Activated CD8-positive, alpha-beta memory T cell treated with anti-CD3 and anti-CD28 coated beads for 1 hour (primary cell): ENCODE measurements at regions not wholly inside any gene's neighbourhood (a gene's known extent, or its start where the extent isn't known, plus 50 kb on each side); places are given as distances from the start of the nearest gene placed in this dataset.
"Not testable (repeated sequence)": the region's sequence is repeated elsewhere in the genome, so short reads cannot be mapped to it uniquely, and the experiment has no call there.

ENCODE experiments used
- DNase-seq, 2 donors: peaks; one replicate each; pipeline ENCODE4 v3.0.0-alpha.2; 2020; ENCODE audit warnings: low read depth in 1 of 2; ENCODE audit errors: extremely low read depth in 1 of 2

DNA sequence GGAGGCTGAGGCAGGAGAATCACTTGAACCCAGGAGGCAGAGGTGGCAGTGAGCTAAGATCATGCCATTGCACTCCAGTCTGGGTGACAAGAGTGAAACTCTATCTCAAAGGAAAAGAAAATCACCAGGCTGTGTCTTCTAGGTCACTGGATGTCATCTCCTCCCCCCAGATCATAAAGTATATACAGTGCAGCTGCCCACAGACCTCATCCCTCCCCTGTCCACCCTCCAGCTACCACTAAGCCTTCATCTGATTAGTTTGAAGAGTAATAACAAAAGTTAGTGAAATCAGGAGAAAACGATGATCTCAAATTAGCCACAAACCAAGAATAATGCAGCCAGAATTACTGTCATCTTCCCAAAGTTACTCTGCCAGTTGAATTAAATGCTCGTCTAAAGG lies 117.2 kb downstream of the ZNF22 start:
- DNase-seq, result not testable (repeated sequence)

DNA sequence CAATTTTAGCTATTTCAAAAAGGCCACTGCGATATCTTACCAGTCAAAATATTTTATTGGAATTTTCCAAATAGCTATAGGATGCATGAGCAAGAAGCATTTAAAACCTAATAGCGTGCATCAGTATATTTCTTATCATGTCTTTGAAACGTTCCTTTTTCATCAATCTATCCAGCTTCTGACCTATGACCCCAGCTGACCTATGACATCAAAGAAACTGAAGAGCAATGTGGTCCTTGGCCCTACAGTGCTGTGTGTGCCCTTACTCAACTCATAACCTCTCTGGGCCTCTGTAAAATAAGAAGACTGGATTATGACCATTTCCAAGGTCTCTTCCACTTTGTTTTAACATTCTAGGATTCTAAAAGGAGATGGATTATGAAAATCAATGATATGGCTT lies 118.2 kb downstream of the ZNF22 start:
- no peak for DNase-seq

DNA sequence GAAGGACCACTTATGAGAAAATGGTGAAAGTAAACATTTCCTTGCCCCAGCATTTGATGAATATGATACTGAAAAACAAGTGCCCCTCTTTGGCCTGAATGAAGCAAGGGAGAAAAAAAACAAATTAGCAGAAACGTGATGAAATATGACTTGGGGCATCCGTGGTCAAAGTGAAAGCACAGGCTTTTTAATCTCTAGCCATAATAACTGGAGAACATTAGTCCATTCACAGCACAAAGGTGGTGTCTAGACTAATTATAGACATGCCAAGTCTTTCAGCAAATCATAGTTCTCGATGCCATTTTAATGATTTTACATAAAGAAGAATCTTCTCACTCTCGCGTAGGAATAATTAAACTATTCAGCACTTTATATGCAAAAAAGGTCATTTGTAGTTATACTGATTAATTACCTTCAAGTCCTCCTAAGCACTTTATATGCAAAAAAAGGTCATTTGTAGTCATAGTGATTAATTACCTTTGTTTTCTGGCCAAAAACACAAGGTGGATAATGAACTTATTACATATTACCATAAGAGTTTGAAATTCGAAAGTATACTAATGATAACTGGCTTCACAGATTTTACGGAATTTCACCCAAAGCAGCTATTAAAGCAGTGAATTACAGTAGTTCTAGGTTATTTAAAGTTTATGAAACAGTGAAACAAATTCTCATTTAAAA lies 121.6 kb downstream of the ZNF22 start:
- not testable (repeated sequence) for DNase-seq

DNA sequence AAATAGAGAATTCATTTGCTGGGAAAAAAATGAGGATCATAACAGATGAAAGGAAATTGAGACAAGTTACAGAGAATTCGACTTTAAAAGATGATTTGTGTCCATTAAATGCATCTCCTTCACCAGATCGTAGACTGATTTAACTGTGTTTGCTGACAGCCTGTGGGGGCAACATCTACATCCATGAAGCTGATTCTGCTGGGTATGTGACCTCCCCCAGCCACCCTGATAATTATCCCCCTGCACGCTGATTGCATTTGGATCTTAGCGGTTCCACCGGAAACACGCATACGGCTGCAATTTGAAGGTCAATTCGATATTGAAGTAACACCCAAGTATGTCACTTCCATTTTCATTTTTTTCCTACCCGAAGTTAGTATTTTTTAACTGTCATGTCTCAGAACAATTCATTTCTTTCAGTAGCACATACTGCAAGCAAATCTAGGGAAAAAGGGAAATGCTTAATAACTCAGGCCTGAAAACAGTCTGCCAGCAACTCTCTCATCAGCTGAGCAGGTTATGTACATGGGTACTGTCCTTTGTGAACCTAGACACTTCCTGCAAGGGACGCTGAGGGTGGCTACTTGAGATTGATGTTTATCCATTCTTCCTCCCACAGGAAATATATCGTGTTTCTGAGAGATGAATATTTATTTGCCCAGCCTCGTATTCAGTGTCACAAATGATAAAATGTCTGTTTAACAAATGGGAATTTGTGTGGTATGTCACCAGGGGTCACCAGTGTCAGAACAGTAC lies 134.9 kb downstream of the ZNF22 start:
- DNase-seq, result no peak

DNA sequence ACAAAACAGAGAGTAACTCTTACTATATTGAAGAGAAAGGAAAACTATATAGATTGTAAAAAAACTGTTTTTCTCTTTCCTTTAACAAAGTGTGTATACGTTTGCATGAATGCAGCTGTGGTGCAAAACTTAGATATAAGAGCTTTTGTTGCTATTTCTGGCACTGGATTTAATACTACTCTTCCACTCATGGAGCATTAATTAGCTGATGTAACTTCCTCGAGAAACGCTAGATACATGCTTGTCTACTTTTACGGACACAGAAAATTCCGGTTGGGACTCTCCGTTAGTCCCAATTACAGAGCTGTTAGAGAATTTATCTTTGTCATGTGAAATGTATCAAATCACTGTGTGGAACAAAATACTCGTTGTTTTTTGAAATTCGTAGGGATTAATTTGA lies 135.5 kb downstream of the ZNF22 start:
- no peak for DNase-seq

DNA sequence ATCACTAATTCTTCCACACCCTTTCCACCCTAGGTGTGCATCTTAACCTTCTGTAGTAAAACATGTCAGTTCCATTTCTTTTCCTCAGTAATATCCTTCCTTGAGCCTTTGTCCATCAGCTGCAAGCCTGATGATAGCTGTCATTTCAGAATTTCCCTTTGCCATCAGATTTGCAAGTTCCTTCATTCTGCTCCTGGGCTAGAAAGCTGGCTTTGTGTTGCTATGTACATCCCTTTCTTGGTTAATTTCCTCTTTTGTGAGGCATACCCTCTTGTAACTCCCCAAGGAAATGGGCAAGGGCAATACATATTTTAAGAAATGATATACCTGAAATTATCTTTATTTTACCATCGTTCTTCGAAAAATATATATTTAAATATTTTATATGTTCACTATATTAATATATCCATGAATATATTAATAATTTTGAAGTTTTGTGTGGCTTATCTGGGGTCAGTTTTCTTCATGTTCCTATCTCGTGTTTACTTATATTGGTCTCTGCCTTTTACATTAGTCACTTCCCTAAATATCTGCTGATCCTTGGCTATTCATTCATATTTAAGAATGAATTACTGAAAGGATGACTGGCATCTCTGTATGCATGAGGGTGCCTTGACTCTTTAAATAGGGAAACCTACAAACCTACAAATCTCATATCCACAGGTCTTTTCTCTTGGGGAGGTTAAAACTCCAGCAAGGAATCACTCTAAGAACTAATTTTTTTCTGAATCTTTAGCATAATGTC lies 143.8 kb downstream of the ZNF22 start:
- no peak for DNase-seq

DNA sequence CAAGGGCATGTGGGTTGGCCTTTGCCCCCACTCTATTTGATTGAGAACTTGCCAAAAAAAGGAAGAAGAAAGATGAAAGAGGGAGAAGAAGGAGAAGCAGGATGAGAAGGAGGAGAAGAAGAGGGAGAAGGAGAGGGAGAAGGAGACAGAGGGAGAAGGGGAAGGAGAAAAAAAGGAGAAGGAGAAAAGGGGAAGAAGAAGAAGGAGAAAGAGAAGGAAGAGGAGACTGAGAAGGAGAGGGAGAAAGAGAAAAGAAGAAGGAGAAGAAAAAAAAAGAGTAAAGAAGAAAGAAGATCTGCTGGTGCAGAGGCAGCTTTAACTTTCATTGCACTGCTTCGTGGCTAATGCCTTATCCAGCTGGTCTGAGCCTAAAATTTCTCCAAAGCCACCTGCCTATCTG lies 144.4 kb downstream of the ZNF22 start:
- DNase-seq, result not testable (repeated sequence)

DNA sequence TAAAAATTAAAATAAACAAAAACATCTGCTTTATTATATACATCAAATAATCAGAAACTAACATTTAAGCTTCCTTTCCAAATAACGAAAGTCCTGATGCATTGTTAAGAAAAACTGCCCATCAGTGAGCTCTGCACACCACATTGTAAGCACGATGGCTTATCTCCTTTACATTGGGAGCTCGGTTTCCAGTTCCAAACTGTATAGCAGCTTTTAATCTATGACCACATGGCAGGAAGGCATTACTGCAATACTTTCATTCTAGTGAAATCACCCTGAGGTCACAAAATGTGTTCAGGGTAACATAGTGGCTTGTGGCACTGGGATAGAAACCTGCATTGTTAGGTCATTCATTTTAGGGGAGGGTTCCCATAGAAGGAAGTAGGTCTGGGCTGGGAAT lies 146.3 kb downstream of the ZNF22 start:
- DNase-seq, result no peak

DNA sequence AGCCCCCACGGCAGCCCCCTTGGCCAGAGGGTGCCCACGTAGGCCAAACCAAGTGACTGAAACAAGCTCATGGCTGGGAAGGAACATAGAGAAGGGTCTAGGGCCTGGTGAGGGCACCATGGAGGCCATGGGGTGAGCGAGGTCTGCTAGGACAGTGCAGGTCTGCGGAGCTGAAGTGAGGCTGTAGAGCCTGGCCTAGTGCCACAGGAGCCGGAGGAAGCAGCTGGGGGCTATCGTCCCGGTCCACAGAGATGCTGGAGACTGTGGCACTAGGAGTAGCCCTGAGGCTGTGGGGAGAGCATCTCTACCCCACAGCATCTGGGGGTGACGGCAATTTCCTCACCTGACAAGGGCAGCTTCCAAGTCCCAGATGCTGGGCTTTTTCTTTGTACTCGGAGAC lies 150.3 kb downstream of the ZNF22 start:
- no peak for DNase-seq

DNA sequence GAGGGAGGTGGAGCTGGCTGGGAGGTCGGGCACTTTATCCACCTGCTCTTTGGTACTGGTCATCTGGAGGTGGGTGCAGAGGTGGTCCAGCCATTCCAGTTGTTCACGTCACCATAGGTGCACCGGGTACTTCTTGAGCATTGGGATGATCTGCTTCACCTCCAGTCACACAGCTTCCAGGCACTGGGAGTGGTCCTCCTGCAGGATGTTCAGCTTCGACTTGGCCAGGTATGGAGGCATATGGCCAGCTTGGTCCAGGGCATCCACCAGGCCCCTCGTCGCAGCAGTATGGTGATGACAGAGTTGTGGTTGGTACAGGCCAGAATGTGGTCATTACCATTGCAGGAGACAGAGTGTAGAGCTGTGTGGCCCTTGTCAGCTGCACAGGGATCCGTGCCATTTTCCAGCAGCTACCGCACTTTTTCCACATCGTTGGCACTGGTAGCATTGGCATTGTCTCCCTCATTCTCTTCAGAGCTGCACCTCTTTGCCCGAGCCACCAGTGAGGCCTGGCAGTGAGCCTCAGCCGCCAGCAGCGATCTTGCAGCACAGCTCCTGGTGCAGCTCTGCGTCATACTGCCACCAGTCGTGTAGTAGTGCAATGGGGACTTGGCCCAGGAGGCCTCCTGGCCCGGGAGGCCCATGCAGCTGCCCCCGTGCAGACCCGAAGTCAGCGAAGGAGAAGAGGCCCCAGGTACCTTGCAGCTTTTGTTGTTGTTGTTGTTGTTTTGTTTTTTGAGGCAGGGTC lies 150.9 kb downstream of the ZNF22 start:
- DNase-seq, result no peak

DNA sequence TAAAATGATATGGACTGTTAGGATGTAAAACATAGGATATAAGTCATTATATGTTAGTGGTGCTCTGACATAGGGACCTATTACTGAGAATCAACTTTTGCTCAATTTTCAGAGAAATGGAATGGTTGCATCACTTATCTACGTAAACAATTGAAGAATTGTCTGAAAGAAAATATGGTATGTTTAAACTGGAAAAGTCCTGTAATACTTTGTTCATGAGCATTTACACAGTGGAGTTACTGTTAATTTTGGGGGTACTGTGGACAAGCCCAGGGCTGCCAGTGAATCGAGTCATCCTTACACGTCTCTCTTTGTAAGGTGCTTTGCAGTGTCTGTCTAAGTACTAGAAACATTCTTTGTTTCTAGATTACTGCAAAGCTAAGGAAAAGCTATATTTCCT lies 152.0 kb downstream of the ZNF22 start:
- DNase-seq, result no peak

DNA sequence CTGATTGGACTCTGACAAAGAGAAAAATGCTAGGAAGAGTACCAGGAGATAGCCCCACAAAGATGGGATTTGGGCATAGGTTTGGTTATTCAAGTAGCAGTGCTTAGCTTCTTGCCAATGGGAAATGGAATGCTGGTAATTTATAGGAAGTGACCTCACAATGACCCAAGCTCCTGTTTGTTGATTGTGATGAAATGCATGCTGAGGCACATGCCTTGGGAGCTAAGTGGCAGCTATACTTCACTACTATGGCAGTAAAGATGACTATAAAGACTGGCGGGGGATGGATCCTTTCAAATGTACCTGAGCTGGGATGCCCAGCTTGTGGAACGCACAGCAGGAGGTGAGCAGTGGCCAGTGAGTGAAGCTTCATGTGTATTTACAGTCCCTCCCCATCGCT lies 153.8 kb downstream of the ZNF22 start:
- no peak for DNase-seq

DNA sequence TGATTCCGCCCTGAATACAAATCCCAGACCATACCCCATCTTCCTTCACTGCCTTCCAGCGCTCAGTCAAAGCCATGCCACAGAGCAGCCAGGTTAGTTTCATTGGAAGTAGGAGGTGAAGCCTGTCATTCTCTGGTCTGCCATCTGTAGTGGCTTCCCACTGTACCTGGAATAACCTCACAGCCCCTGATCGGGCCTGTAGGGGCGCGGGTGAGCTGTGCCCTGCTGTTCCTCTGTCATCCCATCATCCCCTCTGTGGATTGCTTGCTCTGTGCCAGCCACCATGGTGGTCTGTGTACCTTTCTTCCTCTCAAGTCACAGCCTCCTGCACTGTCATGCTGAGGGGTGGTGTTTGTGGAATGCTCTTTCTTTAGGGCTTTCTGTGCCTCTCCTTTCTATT lies 155.1 kb downstream of the ZNF22 start:
- DNase-seq, result no peak

DNA sequence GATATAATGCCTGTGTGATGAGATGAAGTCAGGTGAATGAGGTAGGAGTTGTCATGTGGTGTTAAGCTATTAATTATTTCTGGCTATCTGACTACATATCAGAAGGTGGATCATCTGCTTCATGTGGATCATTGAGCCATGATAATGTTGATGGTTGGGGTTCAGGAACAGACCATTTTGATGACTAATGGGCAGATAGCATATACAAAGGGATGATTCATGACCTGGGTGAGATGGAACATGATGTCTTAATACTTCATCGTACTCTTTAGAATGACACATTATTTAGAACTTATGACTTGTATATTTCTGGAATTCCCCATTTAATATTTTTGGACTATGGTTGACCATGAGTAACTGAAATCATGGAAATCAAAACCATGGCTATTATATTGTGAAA lies 155.1 kb downstream of the OR13A1 start:
- DNase-seq, result no peak

DNA sequence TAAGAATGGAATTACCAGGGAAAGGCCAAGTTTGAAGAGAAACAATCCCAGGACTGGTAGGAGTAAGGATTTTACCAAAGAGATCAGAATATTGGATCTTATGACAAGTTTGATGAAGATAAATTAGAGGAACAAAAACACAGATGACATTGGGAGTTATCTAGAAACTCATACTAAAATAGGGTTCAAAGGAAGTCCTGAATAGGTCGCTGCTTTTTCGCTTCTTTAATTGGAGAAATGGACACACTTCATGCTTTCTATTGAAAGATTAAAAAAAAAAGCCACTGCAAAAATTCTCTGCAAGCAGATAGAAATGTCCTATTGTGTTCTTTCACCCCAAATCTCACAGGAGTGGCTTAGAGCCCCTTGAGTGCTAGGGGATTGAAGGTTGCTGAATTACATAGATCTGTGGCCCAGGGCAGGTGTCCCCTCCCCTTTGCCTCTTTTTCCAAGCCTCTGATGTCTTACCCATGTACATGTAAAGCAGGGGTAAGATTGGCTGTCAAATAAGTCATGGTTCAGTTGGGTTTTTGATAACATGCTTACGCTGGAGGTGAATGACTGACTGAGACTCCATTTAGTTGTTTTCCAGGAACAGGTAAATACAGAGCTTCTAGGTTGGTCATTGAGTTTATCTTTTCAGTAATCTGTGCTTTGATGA lies 152.0 kb downstream of the OR13A1 start:
- no peak for DNase-seq

DNA sequence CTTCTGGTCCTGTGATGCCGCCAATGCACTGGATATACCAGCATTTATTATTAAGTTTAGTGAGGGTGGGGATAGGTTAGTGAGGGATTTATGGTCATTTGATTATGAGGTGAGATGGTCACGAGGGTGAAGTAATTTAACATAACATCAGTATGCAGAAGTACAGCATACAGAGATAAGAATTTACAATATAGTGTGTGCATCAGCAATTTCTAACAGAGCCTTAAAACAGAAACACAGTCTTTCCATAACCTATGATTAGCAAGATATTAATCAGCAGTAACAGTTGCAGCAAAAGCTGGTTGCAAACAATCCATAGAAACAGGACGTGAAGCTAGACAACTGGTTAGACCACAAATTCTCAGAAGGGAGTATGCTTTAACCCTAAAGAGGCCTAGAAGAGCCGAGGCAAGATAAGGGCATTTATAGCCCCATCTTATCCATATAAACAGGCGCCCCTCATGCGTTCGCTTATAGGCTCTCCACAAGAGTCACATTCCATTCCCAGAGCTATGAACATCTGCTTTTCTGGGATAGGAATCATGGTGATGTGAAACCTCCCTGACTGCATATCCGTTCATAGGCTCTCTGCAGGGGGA lies 139.8 kb downstream of the OR13A1 start:
- not testable (repeated sequence) for DNase-seq

DNA sequence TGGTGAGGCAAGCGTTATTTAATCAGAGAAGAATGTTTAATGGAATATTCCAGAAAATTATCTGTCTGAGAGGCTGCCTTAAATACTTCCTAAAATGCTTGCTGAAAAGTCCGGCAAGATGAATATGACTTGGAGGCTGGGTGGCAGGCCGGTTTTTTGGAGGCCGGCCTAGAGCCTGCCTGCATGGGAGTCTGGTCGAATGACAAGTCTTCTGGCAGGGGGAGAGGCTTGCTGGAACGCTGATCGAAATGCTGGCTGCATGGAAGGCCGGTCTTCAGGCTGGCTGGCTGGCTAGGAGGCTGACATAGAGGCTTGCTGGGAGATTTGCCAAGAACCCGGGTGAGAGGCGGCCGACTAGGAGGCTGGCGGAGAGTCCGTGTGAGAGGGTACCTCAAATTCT lies 135.7 kb downstream of the OR13A1 start:
- no peak for DNase-seq

DNA sequence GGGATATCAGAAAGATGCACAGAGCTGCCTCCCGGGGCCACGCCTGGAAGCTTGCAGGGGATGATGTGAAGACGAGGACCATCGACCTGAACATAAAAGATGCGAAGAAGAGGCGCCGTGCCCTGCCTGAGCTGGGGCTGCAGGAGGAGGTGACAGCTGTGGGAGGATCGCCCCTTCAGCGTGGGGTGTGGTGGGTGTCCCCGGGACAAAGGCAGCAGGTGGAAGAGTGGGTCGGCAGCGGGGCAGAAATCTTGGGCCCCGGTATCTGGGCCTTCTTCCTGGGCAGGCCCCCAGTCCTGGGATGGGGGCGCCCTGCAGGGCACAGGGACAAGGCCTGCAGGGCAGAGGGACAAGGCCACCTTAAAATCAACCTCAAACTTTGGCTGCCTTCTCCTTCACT lies 134.9 kb downstream of the OR13A1 start:
- DNase-seq, result no peak

DNA sequence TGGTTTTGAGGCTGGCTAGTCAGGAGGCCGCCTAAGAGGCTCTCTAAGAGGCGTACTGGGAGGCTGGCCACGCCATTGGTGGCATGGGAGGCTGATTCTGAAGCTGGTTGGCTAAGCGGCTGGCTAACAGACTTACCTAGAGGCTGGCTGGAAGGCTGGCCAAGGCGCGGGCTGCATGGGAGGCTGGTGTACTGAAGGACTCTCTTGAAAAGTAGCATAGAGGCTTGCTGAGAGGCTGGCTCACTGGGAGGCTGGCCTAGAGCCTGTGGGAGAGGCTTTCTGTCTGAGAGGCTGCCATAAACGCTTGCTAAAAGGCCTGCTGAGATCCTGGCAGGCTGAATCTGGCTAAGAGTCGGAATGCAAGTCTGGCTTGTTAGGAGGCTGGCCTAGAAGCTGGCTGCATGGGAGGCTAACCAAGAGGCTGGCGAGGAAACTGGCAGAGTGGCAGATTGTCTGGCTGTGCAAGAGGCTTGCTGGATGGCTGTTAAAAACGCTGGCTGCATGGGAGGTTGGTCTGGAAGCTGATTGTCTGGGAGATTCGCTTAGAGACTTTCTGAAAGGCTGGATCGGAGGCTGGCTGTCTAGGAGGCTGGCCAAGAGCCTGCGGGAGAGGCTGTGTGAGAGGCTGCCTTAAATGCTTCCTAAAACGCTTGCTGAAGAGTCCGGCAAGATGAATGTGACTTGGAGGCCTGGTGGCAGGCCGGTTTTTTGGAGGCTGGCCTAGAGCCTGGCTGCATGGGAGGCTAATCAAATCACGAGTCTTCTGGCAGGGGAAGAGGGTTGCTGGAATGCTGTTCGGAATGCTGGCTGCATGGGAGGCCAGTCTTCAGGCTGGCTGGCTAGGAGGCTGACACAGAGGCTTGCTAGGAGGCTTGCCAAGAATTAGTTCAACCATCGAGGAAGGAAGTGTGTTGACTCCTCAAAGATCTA lies 134.2 kb downstream of the OR13A1 start:
- no peak for DNase-seq
